ENCODE measurements at regions not wholly inside any gene's neighbourhood (a gene's known extent, or its start where the extent isn't known, plus 50 kb on each side); places are given as distances from the start of the nearest gene placed in this dataset.
"Not testable (repeated sequence)": the region's sequence is repeated elsewhere in the genome, so short reads cannot be mapped to it uniquely, and the experiment has no call there.

GRCh38 chr5:60489856-60490255 is 210.1 kb downstream of the DEPDC1B start:
- no peaks in the 10 kb centered on the region for H3K36me3 Mint-ChIP-seq
- H3K4me3 Mint-ChIP-seq, result no peak overlapping the region
- no peak overlapping the region for H3K27ac Mint-ChIP-seq
- CTCF ChIA-PET, result no interaction called here
- ATAC-seq (no peak), DNase-seq (no peak)
- no peaks in the 10 kb centered on the region for H3K9me3 Mint-ChIP-seq (ENCODE audit: low read depth)
- H3K4me1 Mint-ChIP-seq, result no peaks in the 10 kb centered on the region
- no peaks in the 10 kb centered on the region for H3K27me3 Mint-ChIP-seq

- CTCF ChIA-PET, result no interaction called here
- no peak overlapping the region for H3K4me3 Mint-ChIP-seq
- H3K36me3 Mint-ChIP-seq, result no peaks in the 10 kb centered on the region
- no peaks in the 10 kb centered on the region for H3K9me3 Mint-ChIP-seq (ENCODE audit: low read depth)
- no peak overlapping the region for H3K27ac Mint-ChIP-seq
- no peaks in the 10 kb centered on the region for H3K4me1 Mint-ChIP-seq
- no peaks in the 10 kb centered on the region for H3K27me3 Mint-ChIP-seq
- DNase-seq (no peak), ATAC-seq (no peak)
Measured at GRCh38 chr5:60489377-60489776, 210.6 kb downstream of the DEPDC1B start.

GRCh38 chr5:60488466-60489130 is 211.4 kb downstream of the DEPDC1B start:
- H3K36me3 Mint-ChIP-seq, result no peaks in the 10 kb centered on the region
- H3K4me3 Mint-ChIP-seq, result no peak overlapping the region
- H3K4me1 Mint-ChIP-seq, result no peaks in the 10 kb centered on the region
- no peaks in the 10 kb centered on the region for H3K27me3 Mint-ChIP-seq
- CTCF ChIA-PET, result no interaction called here
- H3K9me3 Mint-ChIP-seq (ENCODE audit: low read depth), result no peaks in the 10 kb centered on the region
- ATAC-seq (no peak), DNase-seq (no peak)
- H3K27ac Mint-ChIP-seq, result no peak overlapping the region

GRCh38 chr5:60487885-60488442 is 212.0 kb downstream of the DEPDC1B start:
- Mint-ChIP-seq H3K4me3 (no peak overlapping the region), H3K36me3 (no peaks in the 10 kb centered on the region), H3K9me3 (ENCODE audit: low read depth) (no peaks in the 10 kb centered on the region), H3K27ac (no peak overlapping the region), H3K27me3 (no peaks in the 10 kb centered on the region), H3K4me1 (no peaks in the 10 kb centered on the region)
- DNase-seq, result no peak
- no peak for ATAC-seq
- CTCF ChIA-PET, result no interaction called here

GRCh38 chr5:60487476-60487875 is 212.5 kb downstream of the DEPDC1B start:
- no peak for DNase-seq
- CTCF ChIA-PET, result no interaction called here
- no peaks in the 10 kb centered on the region for H3K27me3 Mint-ChIP-seq

GRCh38 chr5:60485361-60485760 is 214.6 kb downstream of the DEPDC1B start:
- no peaks in the 10 kb centered on the region for H3K27me3 Mint-ChIP-seq
- CTCF ChIA-PET, result no interaction called here
- DNase-seq (no peak), ATAC-seq (no peak)
- no peaks in the 10 kb centered on the region for H3K9me3 Mint-ChIP-seq (ENCODE audit: low read depth)
- no peaks in the 10 kb centered on the region for H3K4me1 Mint-ChIP-seq
- H3K36me3 Mint-ChIP-seq, result no peaks in the 10 kb centered on the region
- no peak overlapping the region for H3K4me3 Mint-ChIP-seq
- H3K27ac Mint-ChIP-seq, result no peak overlapping the region

More at GRCh38 chr5:60487476-60487875, 212.5 kb downstream of the DEPDC1B start:
- no peaks in the 10 kb centered on the region for H3K9me3 Mint-ChIP-seq (ENCODE audit: low read depth)
- ATAC-seq, result no peak
- H3K4me3 Mint-ChIP-seq, result no peak overlapping the region
- no peak overlapping the region for H3K27ac Mint-ChIP-seq
- H3K36me3 Mint-ChIP-seq, result no peaks in the 10 kb centered on the region
- H3K4me1 Mint-ChIP-seq, result no peaks in the 10 kb centered on the region

- ATAC-seq (no peak), DNase-seq (no peak)
- Mint-ChIP-seq H3K27me3 (no peaks in the 10 kb centered on the region), H3K9me3 (ENCODE audit: low read depth) (no peaks in the 10 kb centered on the region), H3K36me3 (no peaks in the 10 kb centered on the region), H3K4me1 (no peaks in the 10 kb centered on the region), H3K27ac (no peak overlapping the region), H3K4me3 (no peak overlapping the region)
- CTCF ChIA-PET, result no interaction called here
Measured at GRCh38 chr5:60483050-60483449, 216.9 kb downstream of the DEPDC1B start.

- H3K36me3 Mint-ChIP-seq, result no peaks in the 10 kb centered on the region
- DNase-seq, result no peak
- no peaks in the 10 kb centered on the region for H3K4me1 Mint-ChIP-seq
- CTCF ChIA-PET, result no interaction called here
- no peak for ATAC-seq
- no peaks in the 10 kb centered on the region for H3K9me3 Mint-ChIP-seq (ENCODE audit: low read depth)
- no peak overlapping the region for H3K27ac Mint-ChIP-seq
- H3K27me3 Mint-ChIP-seq, result no peaks in the 10 kb centered on the region
- no peak overlapping the region for H3K4me3 Mint-ChIP-seq
Measured at GRCh38 chr5:60482301-60482700, 217.7 kb downstream of the DEPDC1B start.

GRCh38 chr5:60479542-60479941 is 220.4 kb downstream of the DEPDC1B start:
- DNase-seq, result no peak
- Mint-ChIP-seq H3K4me3 (no peak overlapping the region), H3K27me3 (no peaks in the 10 kb centered on the region), H3K36me3 (no peaks in the 10 kb centered on the region), H3K4me1 (no peaks in the 10 kb centered on the region), H3K27ac (no peak overlapping the region), H3K9me3 (ENCODE audit: low read depth) (no peaks in the 10 kb centered on the region)
- ATAC-seq, result no peak
- CTCF ChIA-PET, result no interaction called here

GRCh38 chr5:60477849-60478248 is 222.1 kb downstream of the DEPDC1B start:
- CTCF ChIA-PET, result no interaction called here
- H3K27me3 Mint-ChIP-seq, result no peaks in the 10 kb centered on the region
- DNase-seq, result no peak
- H3K9me3 Mint-ChIP-seq (ENCODE audit: low read depth), result no peaks in the 10 kb centered on the region
- H3K4me1 Mint-ChIP-seq, result no peaks in the 10 kb centered on the region
- no peak for ATAC-seq
- H3K27ac Mint-ChIP-seq, result no peak overlapping the region
- no peak overlapping the region for H3K4me3 Mint-ChIP-seq
- no peaks in the 10 kb centered on the region for H3K36me3 Mint-ChIP-seq

- H3K9me3 Mint-ChIP-seq (ENCODE audit: low read depth), result peaks cover 3% of the 10 kb centered on the region
- no peaks in the 10 kb centered on the region for H3K36me3 Mint-ChIP-seq
Measured at GRCh38 chr5:60473654-60474053, 226.3 kb downstream of the DEPDC1B start.

GRCh38 chr5:60473027-60473426 is 226.9 kb downstream of the DEPDC1B start:
- not testable (repeated sequence) for DNase-seq; H3K27ac Mint-ChIP-seq; H3K4me1 Mint-ChIP-seq; H3K4me3 Mint-ChIP-seq; H3K36me3 Mint-ChIP-seq; H3K27me3 Mint-ChIP-seq; H3K9me3 Mint-ChIP-seq (ENCODE audit: low read depth); ATAC-seq
- CTCF ChIA-PET, result interaction anchor here (0.6 kb wide), 1 partner anchor 346 kb away, joined by 4 read pairs; no protein-coding TSS in a partner anchor

More at GRCh38 chr5:60473654-60474053, 226.3 kb downstream of the DEPDC1B start:
- no peak overlapping the region for H3K27ac Mint-ChIP-seq
- H3K27me3 Mint-ChIP-seq, result no peaks in the 10 kb centered on the region
- DNase-seq (no peak), ATAC-seq (no peak)
- no peaks in the 10 kb centered on the region for H3K4me1 Mint-ChIP-seq
- H3K4me3 Mint-ChIP-seq, result no peak overlapping the region
- CTCF ChIA-PET, result no interaction called here

GRCh38 chr5:60470881-60471280 is 229.1 kb downstream of the DEPDC1B start:
- Mint-ChIP-seq H3K36me3 (no peaks in the 10 kb centered on the region), H3K4me3 (no peak overlapping the region), H3K27me3 (no peaks in the 10 kb centered on the region), H3K27ac (no peak overlapping the region), H3K9me3 (ENCODE audit: low read depth) (peaks cover 3% of the 10 kb centered on the region), H3K4me1 (no peaks in the 10 kb centered on the region)
- CTCF ChIA-PET, result no interaction called here
- DNase-seq, result no peak
- ATAC-seq, result no peak

GRCh38 chr5:60469286-60469685 is 230.7 kb downstream of the DEPDC1B start:
- CTCF ChIA-PET, result no interaction called here
- peaks cover 5% of the 10 kb centered on the region for H3K9me3 Mint-ChIP-seq (ENCODE audit: low read depth)
- H3K4me3 Mint-ChIP-seq, result no peak overlapping the region
- no peaks in the 10 kb centered on the region for H3K27me3 Mint-ChIP-seq
- ATAC-seq, result no peak
- no peaks in the 10 kb centered on the region for H3K36me3 Mint-ChIP-seq
- no peak for DNase-seq
- H3K27ac Mint-ChIP-seq, result no peak overlapping the region
- H3K4me1 Mint-ChIP-seq, result no peaks in the 10 kb centered on the region
